Upper lobe of left lung (tissue), 6 donors: ENCODE measurements at regions not wholly inside any gene's neighbourhood (a gene's known extent, or its start where the extent isn't known, plus 50 kb on each side); places are given as distances from the start of the nearest gene placed in this dataset.

Experiments
- ATAC-seq, 2 donors: fragments of 200-7000 bp; cut with Tn5 transposase; one replicate each; pipeline ENCODE4 v1.9.1; 2022; ENCODE audit warnings: mild to moderate bottlenecking in 2 of 2, moderate library complexity in 2 of 2; ENCODE audit not compliant: low FRiP score in 2 of 2
- DNase-seq, 2 donors: peaks; one replicate each; pipeline ENCODE4 v3.0.0-alpha.2; 2019 to 2020
- H3K27ac ChIP-seq, 4 donors: fragments of 200-600 bp; sonication (generic); one replicate each; pipeline ENCODE4 v1.5.1; 2016 to 2019
- H3K27me3 ChIP-seq, 4 donors: fragments of 200-600 bp; sonication (generic); one replicate each; pipeline ENCODE4 v1.5.1; 2017 to 2019
- H3K36me3 ChIP-seq, 4 donors: fragments of 200-600 bp; sonication (generic); one replicate each; pipeline ENCODE4 v1.5.1; 2016 to 2019
- H3K4me1 ChIP-seq, 4 donors: fragments of 200-600 bp; sonication (generic); one replicate each; pipeline ENCODE4 v1.5.1; 2018 to 2019
- H3K4me3 ChIP-seq, 4 donors: fragments of 200-600 bp; sonication (generic); one replicate each; pipeline ENCODE4 v1.5.1; 2017 to 2019; ENCODE audit warnings: mild to moderate bottlenecking in 2 of 4, moderate library complexity in 1 of 4
- H3K9me3 ChIP-seq, 4 donors: fragments of 200-600 bp; sonication (generic); one replicate each; pipeline ENCODE4 v1.5.1; 2018 to 2019
- CTCF ChIP-seq, 6 experiments: fragments of 450-650 bp in 4 of 6; fragments of 200-600 bp in 2 of 6; sonication (generic) in 2 of 6; IDR thresholded peaks; one replicate each; pipeline ENCODE4 v1.5.1; 2016 to 2019; ENCODE audit warnings: antibody characterized with exemption in 6 of 6
- EP300 ChIP-seq, 4 donors: sonication (generic); formaldehyde crosslinking; IDR thresholded peaks; one replicate each; pipeline ENCODE4 v1.5.1; 2017; ENCODE audit warnings: antibody characterized with exemption in 4 of 4, control low read depth in 2 of 4
- POLR2A ChIP-seq, 4 donors: fragments of 450-650 bp; IDR thresholded peaks; one replicate each; pipeline ENCODE4 v1.5.1; 2016 to 2017; ENCODE audit warnings: antibody characterized with exemption in 4 of 4, mild to moderate bottlenecking in 2 of 4
- POLR2AphosphoS5 ChIP-seq, 2 donors: sonication (generic); formaldehyde crosslinking; IDR thresholded peaks; one replicate each; pipeline ENCODE4 v1.5.1; 2017; ENCODE audit warnings: antibody characterized with exemption in 2 of 2
- WGBS, 2 donors: methylation state at CpG; one replicate each; pipeline ENCODE4 v1.1.5; 2017 to 2018; 5-methylcytosine and 5-hydroxymethylcytosine counted together
- donor health status: DM: no; HTN: no; CAD: no; lungs with moderate emphysema.
- donor health status: DM: no; HTN: yes; CAD: no; lungs with severe emphysema.

- no peak overlapping the region for H3K27ac ChIP-seq
- no peaks in the 10 kb centered on the region for H3K27me3 ChIP-seq
- no peaks in the 10 kb centered on the region for H3K4me1 ChIP-seq
- ATAC-seq (no peak), DNase-seq (no peak)
- H3K4me3 ChIP-seq: no peak overlapping the region
- WGBS, 2 donors: 77 to 82% methylated on average over 1 of the region's 1 CpG
- H3K36me3 ChIP-seq: no peaks in the 10 kb centered on the region
- peaks cover 0 to 26% (median 0%) of the 10 kb centered on the region in 4 donors for H3K9me3 ChIP-seq
- TF ChIP-seq EP300 (IDR thresholded peaks at IDR 0.05) (no peak), POLR2A (IDR thresholded peaks at IDR 0.05) (no peak), CTCF (IDR thresholded peaks at IDR 0.05) (no peak), POLR2AphosphoS5 (IDR thresholded peaks at IDR 0.05) (no peak)
Observed at GRCh38 chrX:54675762-54676161, 122.3 kb downstream of the ITIH6 start.

GRCh38 chrX:54695231-54695630, 102.8 kb downstream of the ITIH6 start:
- no peak overlapping the region for H3K27ac ChIP-seq
- WGBS, 2 donors: 54 to 72% methylated on average over 2 of the region's 2 CpGs
- ATAC-seq (no peak), DNase-seq (no peak)
- no peaks in the 10 kb centered on the region for H3K4me1 ChIP-seq
- H3K9me3 ChIP-seq: no peaks in the 10 kb centered on the region
- H3K27me3 ChIP-seq: no peaks in the 10 kb centered on the region
- H3K36me3 ChIP-seq: no peaks in the 10 kb centered on the region
- no peak overlapping the region for H3K4me3 ChIP-seq
- TF ChIP-seq POLR2AphosphoS5 (IDR thresholded peaks at IDR 0.05) (no peak), POLR2A (IDR thresholded peaks at IDR 0.05) (no peak), CTCF (IDR thresholded peaks at IDR 0.05) (no peak), EP300 (IDR thresholded peaks at IDR 0.05) (no peak)

GRCh38 chrX:54695816-54696487, 102.1 kb downstream of the ITIH6 start:
- Histone ChIP-seq H3K4me1 (no peaks in the 10 kb centered on the region), H3K36me3 (no peaks in the 10 kb centered on the region), H3K27me3 (no peaks in the 10 kb centered on the region), H3K9me3 (no peaks in the 10 kb centered on the region), H3K4me3 (no peak overlapping the region), H3K27ac (no peak overlapping the region)
- DNase-seq (no peak), ATAC-seq (no peak)
- TF ChIP-seq CTCF (IDR thresholded peaks at IDR 0.05) (no peak), EP300 (IDR thresholded peaks at IDR 0.05) (no peak), POLR2A (IDR thresholded peaks at IDR 0.05) (no peak), POLR2AphosphoS5 (IDR thresholded peaks at IDR 0.05) (no peak)
- WGBS, 2 donors: 57 to 69% methylated on average over 4 to 6 of the region's 6 CpGs
